ENCODE measurements at regions not wholly inside any gene's neighbourhood (a gene's known extent, or its start where the extent isn't known, plus 50 kb on each side); places are given as distances from the start of the nearest gene placed in this dataset.

- no peaks in the 10 kb centered on the region for H3K9me3 ChIP-seq (ENCODE audit: control insufficient read depth, insufficient read depth, low read depth, low read length)
- H3K4me3 ChIP-seq (replicated peaks in 1 of 4; ENCODE audit: control extremely low read depth in 1 of 4, insufficient read depth in 1 of 4, low read depth in 3 of 4, low read length in 4 of 4) = no peak overlapping the region
- H3K27ac ChIP-seq (ENCODE audit: insufficient read depth, low read length) = no peak overlapping the region
- H3K79me2 ChIP-seq (ENCODE audit: control insufficient read depth, insufficient read depth, low read length) = no peaks in the 10 kb centered on the region
- no peak for TF ChIP-seq CTCF (conservative IDR thresholded peaks at IDR 0.05 in 1 of 2, IDR thresholded peaks at IDR 0.05 in 1 of 2; ENCODE audit: low read depth in 1 of 2, low read length in 2 of 2)
- TF ChIP-seq EZH2 (IDR thresholded peaks at IDR 0.05; ENCODE audit: low read length, missing control alignments) = no peak
- no peak overlapping the region for H3K4me2 ChIP-seq (ENCODE audit: extremely low read depth, insufficient read depth, low read length)
- no peak overlapping the region for H2AFZ ChIP-seq (ENCODE audit: low read length)
- no peak for DNase-seq (ENCODE audit: low read depth in 2 of 2)
- H3K9ac ChIP-seq (ENCODE audit: insufficient read depth, low read length) = no peak overlapping the region
- H4K20me1 ChIP-seq (ENCODE audit: control insufficient read depth, extremely low read depth, insufficient read depth, low read length) = no peaks in the 10 kb centered on the region
- H3K4me1 ChIP-seq (ENCODE audit: control insufficient read depth, extremely low read depth, insufficient read depth, low read length) = no peaks in the 10 kb centered on the region
- H3K27me3 ChIP-seq (ENCODE audit: control insufficient read depth, insufficient read depth, low read length) = peaks cover 2% of the 10 kb centered on the region
- H3K36me3 ChIP-seq (ENCODE audit: control insufficient read depth, insufficient read depth, low read length) = no peaks in the 10 kb centered on the region
Observed at GRCh38 chr4:17362430-17362829, 149.5 kb downstream of the QDPR start.

GRCh38 chr4:17358241-17358640 lies 153.6 kb downstream of the QDPR start:
- H3K4me3 ChIP-seq (replicated peaks in 1 of 4; ENCODE audit: control extremely low read depth in 1 of 4, insufficient read depth in 1 of 4, low read depth in 3 of 4, low read length in 4 of 4) = no peak overlapping the region
- H3K79me2 ChIP-seq (ENCODE audit: control insufficient read depth, insufficient read depth, low read length) = no peaks in the 10 kb centered on the region
- H3K9ac ChIP-seq (ENCODE audit: insufficient read depth, low read length) = no peak overlapping the region
- peak in 1 of 2 donors; percentile 43 for DNase-seq (ENCODE audit: low read depth in 2 of 2)
- no peaks in the 10 kb centered on the region for H3K36me3 ChIP-seq (ENCODE audit: control insufficient read depth, insufficient read depth, low read length)
- H2AFZ ChIP-seq (ENCODE audit: low read length) = no peak overlapping the region
- H3K4me1 ChIP-seq (ENCODE audit: control insufficient read depth, extremely low read depth, insufficient read depth, low read length) = no peaks in the 10 kb centered on the region
- no peak overlapping the region for H3K27ac ChIP-seq (ENCODE audit: insufficient read depth, low read length)
- no peak overlapping the region for H3K4me2 ChIP-seq (ENCODE audit: extremely low read depth, insufficient read depth, low read length)
- no peaks in the 10 kb centered on the region for H4K20me1 ChIP-seq (ENCODE audit: control insufficient read depth, extremely low read depth, insufficient read depth, low read length)
- TF ChIP-seq CTCF (conservative IDR thresholded peaks at IDR 0.05 in 1 of 2, IDR thresholded peaks at IDR 0.05 in 1 of 2; ENCODE audit: low read depth in 1 of 2, low read length in 2 of 2) = no peak
- H3K27me3 ChIP-seq (ENCODE audit: control insufficient read depth, insufficient read depth, low read length) = peaks cover 2% of the 10 kb centered on the region
- H3K9me3 ChIP-seq (ENCODE audit: control insufficient read depth, insufficient read depth, low read depth, low read length) = no peaks in the 10 kb centered on the region

- H3K4me2 ChIP-seq (ENCODE audit: extremely low read depth, insufficient read depth, low read length) = no peak overlapping the region
- H3K4me1 ChIP-seq (ENCODE audit: control insufficient read depth, extremely low read depth, insufficient read depth, low read length) = no peaks in the 10 kb centered on the region
- H2AFZ ChIP-seq (ENCODE audit: low read length) = no peak overlapping the region
- H3K9me3 ChIP-seq (ENCODE audit: control insufficient read depth, insufficient read depth, low read depth, low read length) = no peaks in the 10 kb centered on the region
- H3K9ac ChIP-seq (ENCODE audit: insufficient read depth, low read length) = no peak overlapping the region
- TF ChIP-seq EZH2 (IDR thresholded peaks at IDR 0.05; ENCODE audit: low read length, missing control alignments) = no peak
- no peak for TF ChIP-seq CTCF (conservative IDR thresholded peaks at IDR 0.05 in 1 of 2, IDR thresholded peaks at IDR 0.05 in 1 of 2; ENCODE audit: low read depth in 1 of 2, low read length in 2 of 2)
- DNase-seq (ENCODE audit: low read depth in 2 of 2) = no peak
- no peak overlapping the region for H3K27ac ChIP-seq (ENCODE audit: insufficient read depth, low read length)
- no peak overlapping the region for H3K4me3 ChIP-seq (replicated peaks in 1 of 4; ENCODE audit: control extremely low read depth in 1 of 4, insufficient read depth in 1 of 4, low read depth in 3 of 4, low read length in 4 of 4)
- H4K20me1 ChIP-seq (ENCODE audit: control insufficient read depth, extremely low read depth, insufficient read depth, low read length) = no peaks in the 10 kb centered on the region
- peaks cover 2% of the 10 kb centered on the region for H3K27me3 ChIP-seq (ENCODE audit: control insufficient read depth, insufficient read depth, low read length)
- H3K79me2 ChIP-seq (ENCODE audit: control insufficient read depth, insufficient read depth, low read length) = no peaks in the 10 kb centered on the region
- H3K36me3 ChIP-seq (ENCODE audit: control insufficient read depth, insufficient read depth, low read length) = no peaks in the 10 kb centered on the region
Observed at GRCh38 chr4:17356926-17357325, 155.0 kb downstream of the QDPR start.
